HCT116 (cell line): ENCODE measurements at regions not wholly inside any gene's neighbourhood (a gene's known extent, or its start where the extent isn't known, plus 50 kb on each side); places are given as distances from the start of the nearest gene placed in this dataset.

Source experiments
- ATAC-seq: fragments of 200-7000 bp; cut with Tn5 transposase; 2 replicates; pipeline ENCODE4 v1.9.1; 2020; ENCODE audit warnings: mild to moderate bottlenecking, moderate library complexity
- BruUV-seq: library from RNA; stranded (reverse); fragments of 400-500 nt; replicated peaks from 2 replicates; lab custom pipeline; 2021; lab: Mats Ljungman, UMichigan
- CTCF ChIA-PET: fragments of 300-600 bp; sonication (Branson Sonifier 250); formaldehyde crosslinking; loops from one replicate; lab custom pipeline; 2021; ENCODE audit warnings: antibody characterized with exemption; lab: Charles Lee
- POLR2A ChIA-PET: fragments of 300-600, 350-600 bp; sonication (Branson Sonifier 250); formaldehyde crosslinking; loops from one replicate; lab custom pipeline; 2021; ENCODE audit warnings: antibody characterized with exemption; lab: Charles Lee
- RAD21 ChIA-PET, 2 experiments: fragments of 300-600 bp; sonication (Branson Sonifier 250); formaldehyde crosslinking; loops; one replicate each; lab custom pipeline; 2023; ENCODE audit warnings: low total read pairs in 2 of 2; ENCODE audit not compliant: uncharacterized antibody in 2 of 2, unreplicated experiment in 2 of 2, low non-redundant PET in 1 of 2; lab: Charles Lee
- DNase-seq: peaks from one replicate; pipeline ENCODE4 v3.0.0-alpha.2; 2010; ENCODE audit warnings: low read depth, low spot score
- H2AFZ ChIP-seq: fragments of 200-600 bp; shearing (Covaris generic), sonication (generic); 2 replicates; pipeline ENCODE4 v1.6.1; 2017; ENCODE audit warnings: low read depth, mixed run types, mixed read lengths, antibody characterized with exemption, low read length; ENCODE audit not compliant: poor library complexity, severe bottlenecking
- H3K27ac ChIP-seq: 2 replicates; pipeline ENCODE4 v1.5.1; 2012; ENCODE audit warnings: low read depth, low read length
- H3K27me3 ChIP-seq: fragments of 200-600 bp; sonication (generic); 2 replicates; pipeline ENCODE4 v1.6.1; 2016; ENCODE audit warnings: mixed run types, low read length, mixed read lengths; ENCODE audit not compliant: insufficient read depth
- H3K36me3 ChIP-seq, 2 experiments: fragments of 200-500 bp in 1 of 2; fragments of 200-600 bp in 1 of 2; sonication (Bioruptor generic) in 1 of 2; sonication (generic) in 1 of 2; 2 replicates each; pipeline versions ENCODE4 v1.5.1 to v1.6.1; 2014 to 2016; ENCODE audit warnings: low read length in 2 of 2, inconsistent platforms in 1 of 2, mixed read lengths in 1 of 2, mixed run types in 1 of 2; ENCODE audit not compliant: insufficient read depth in 2 of 2, control insufficient read depth in 1 of 2
- H3K4me1 ChIP-seq, 2 experiments: fragments of 200-600 bp in 1 of 2; sonication (generic) in 1 of 2; 2 replicates each; pipeline versions ENCODE4 v1.5.1 to v1.6.1; 2012 to 2017; ENCODE audit warnings: low read length in 2 of 2, inconsistent platforms in 1 of 2, mild to moderate bottlenecking in 1 of 2, mixed read lengths in 1 of 2, mixed run types in 1 of 2, moderate library complexity in 1 of 2; ENCODE audit not compliant: insufficient read depth in 2 of 2, control insufficient read depth in 1 of 2
- H3K4me2 ChIP-seq: fragments of 200-600 bp; sonication (generic); 2 replicates; pipeline ENCODE4 v1.6.1; 2017; ENCODE audit warnings: mixed run types, low read length, mixed read lengths
- H3K4me3 ChIP-seq, 2 experiments: fragments of 200-600 bp in 1 of 2; sonication (generic) in 1 of 2; replicated peaks in 1 of 2; 2 replicates each; pipeline ENCODE4 v1.5.1; 2011 to 2016; ENCODE audit warnings: low read length in 2 of 2, control low read depth in 1 of 2, low read depth in 1 of 2, mild to moderate bottlenecking in 1 of 2, mixed read lengths in 1 of 2, mixed run types in 1 of 2
- H3K79me2 ChIP-seq: fragments of 200-600 bp; sonication (generic); 2 replicates; pipeline ENCODE4 v1.6.1; 2017; ENCODE audit warnings: mild to moderate bottlenecking, mixed run types, low read length, moderate library complexity, mixed read lengths; ENCODE audit not compliant: insufficient read depth
- H3K9ac ChIP-seq: fragments of 200-600 bp; sonication (generic); 2 replicates; pipeline ENCODE4 v1.6.1; 2016; ENCODE audit warnings: low read length, mixed read lengths
- H3K9me2 ChIP-seq: fragments of 200-600 bp; sonication (generic), shearing (Covaris generic); 2 replicates; pipeline ENCODE4 v1.6.1; 2017; ENCODE audit warnings: mixed run types, mild to moderate bottlenecking, moderate library complexity; ENCODE audit not compliant: insufficient read depth
- H3K9me3 ChIP-seq, 2 experiments: fragments of 200-500 bp in 1 of 2; fragments of 200-600 bp in 1 of 2; sonication (Bioruptor generic) in 1 of 2; sonication (generic) in 1 of 2; 2 replicates each; pipeline ENCODE4 v1.6.1; 2014 to 2017; ENCODE audit warnings: low read length in 2 of 2, mixed read lengths in 2 of 2, inconsistent platforms in 1 of 2, low read depth in 1 of 2, mild to moderate bottlenecking in 1 of 2, mixed run types in 1 of 2, moderate library complexity in 1 of 2; ENCODE audit not compliant: control insufficient read depth in 1 of 2, insufficient read depth in 1 of 2
- H4K20me1 ChIP-seq: fragments of 200-600 bp; sonication (generic), shearing (Covaris generic); 2 replicates; pipeline ENCODE4 v1.6.1; 2017; ENCODE audit warnings: mixed run types, mild to moderate bottlenecking, moderate library complexity; ENCODE audit not compliant: insufficient read depth
- CBX3 ChIP-seq: IDR thresholded peaks from 2 replicates; pipeline ENCODE4 v1.6.1; 2012; ENCODE audit warnings: low read depth
- EZH2phosphoT487 ChIP-seq: fragments of 200-600 bp; IDR thresholded peaks from 2 replicates; pipeline ENCODE4 v1.6.1; 2018; ENCODE audit warnings: antibody characterized with exemption, borderline replicate concordance
- POLR2AphosphoS5 ChIP-seq: IDR thresholded peaks from 2 replicates; pipeline ENCODE4 v1.6.1; 2011; ENCODE audit warnings: mild to moderate bottlenecking, low read depth, low read length, moderate library complexity
- SP1 ChIP-seq: IDR thresholded peaks from 2 replicates; pipeline ENCODE4 v1.6.1; 2012; ENCODE audit warnings: low read depth
- SRF ChIP-seq: IDR thresholded peaks from 2 replicates; pipeline ENCODE4 v1.6.1; 2012; ENCODE audit warnings: low read depth
- ZFX ChIP-seq: fragments of 450-650 bp; IDR thresholded peaks from 2 replicates; pipeline ENCODE4 v1.6.1; 2017
- intact Hi-C: fragments of 100-400 bp; cut with micrococcal nuclease; formaldehyde crosslinking; loops from 2 replicates; pipeline ENCODE4 v1.10.0; 2022
- TF ChIP-seq, protein P1 (sequence below): IDR thresholded peaks from 2 replicates; pipeline ENCODE4 v1.6.1; 2012

DNA sequence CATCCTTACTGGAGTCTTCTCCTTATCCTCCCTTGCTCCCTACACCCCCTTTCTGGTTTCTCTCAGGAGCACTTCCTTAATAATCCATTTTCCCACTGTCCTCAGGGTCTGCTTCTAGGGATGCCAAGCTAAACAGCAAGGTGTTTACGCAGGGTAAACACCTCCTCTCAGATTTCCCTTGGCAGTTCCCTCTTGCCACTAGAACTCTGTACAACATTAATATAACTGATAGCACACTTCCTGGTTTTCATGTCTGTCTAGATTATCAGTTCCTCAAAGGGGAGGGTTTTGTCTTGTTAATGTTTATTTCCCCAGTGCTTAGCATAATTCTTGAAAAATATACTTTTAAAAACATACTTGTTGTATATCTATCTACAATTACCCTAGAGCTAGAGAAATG lies 118.0 kb upstream of the SLC24A5 start:
- Histone ChIP-seq H3K4me3 (no peak overlapping the region), H3K36me3 (no peaks in the 10 kb centered on the region), H3K9me2 (no peaks in the 10 kb centered on the region), H4K20me1 (no peaks in the 10 kb centered on the region), H3K9me3 (peaks cover 0 to 26% of the 10 kb centered on the region in 2 experiments; a peak in 2 of 4 replicates), H3K27me3 (no peaks in the 10 kb centered on the region), H3K79me2 (no peaks in the 10 kb centered on the region), H3K4me1 (no peaks in the 10 kb centered on the region), H3K9ac (no peak overlapping the region), H3K4me2 (no peak overlapping the region), H3K27ac (no peak overlapping the region), H2AFZ (no peak overlapping the region)
- intact Hi-C loops: no loop called here
- DNase-seq (no peak), ATAC-seq (no peak)
- ChIA-PET RAD21 (no interaction called here), POLR2A (no interaction called here), CTCF (no interaction called here)
- TF ChIP-seq ZFX: no peak
- no peak for TF ChIP-seq CBX3
- TF ChIP-seq, protein P1, sequence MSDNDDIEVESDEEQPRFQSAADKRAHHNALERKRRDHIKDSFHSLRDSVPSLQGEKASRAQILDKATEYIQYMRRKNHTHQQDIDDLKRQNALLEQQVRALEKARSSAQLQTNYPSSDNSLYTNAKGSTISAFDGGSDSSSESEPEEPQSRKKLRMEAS: no peak
- no peak for TF ChIP-seq EZH2phosphoT487
- TF ChIP-seq SRF: no peak
- TF ChIP-seq SP1: no peak
- no TSS peak for BruUV-seq

DNA sequence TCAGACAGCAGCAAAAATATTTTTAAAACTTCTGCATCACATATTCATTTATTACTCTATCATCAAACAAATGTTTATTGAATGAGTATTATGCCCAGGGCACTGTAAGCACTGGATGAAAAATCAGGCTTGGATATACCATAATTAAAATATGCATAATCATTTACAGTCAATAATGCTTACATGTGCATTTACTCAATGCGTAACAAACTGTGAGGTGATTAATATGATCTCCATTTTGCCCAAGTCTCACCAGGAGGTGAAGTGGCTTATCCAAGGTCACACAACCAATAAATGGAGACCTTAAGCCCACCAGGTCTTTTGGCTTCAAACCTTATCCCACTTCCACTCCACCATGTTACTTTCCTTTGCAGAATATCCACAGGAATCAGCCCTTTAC lies 117.3 kb upstream of the SLC24A5 start:
- Histone ChIP-seq H3K27me3 (no peaks in the 10 kb centered on the region), H3K4me2 (no peak overlapping the region), H3K36me3 (no peaks in the 10 kb centered on the region), H3K9me2 (no peaks in the 10 kb centered on the region), H3K9ac (no peak overlapping the region), H3K9me3 (peaks cover 0 to 26% of the 10 kb centered on the region in 2 experiments; a peak in 2 of 4 replicates), H4K20me1 (no peaks in the 10 kb centered on the region), H3K27ac (no peak overlapping the region), H3K4me1 (no peaks in the 10 kb centered on the region), H2AFZ (no peak overlapping the region), H3K79me2 (no peaks in the 10 kb centered on the region), H3K4me3 (no peak overlapping the region)
- BruUV-seq: no TSS peak
- intact Hi-C loops: no loop called here
- RAD21 ChIA-PET: no interaction called here
- no peak for TF ChIP-seq POLR2AphosphoS5
- CTCF ChIA-PET: no interaction called here
- no peak for ATAC-seq
- no peak for DNase-seq
- POLR2A ChIA-PET: no interaction called here
